ENCODE measurements at regions not wholly inside any gene's neighbourhood (a gene's known extent, or its start where the extent isn't known, plus 50 kb on each side); places are given as distances from the start of the nearest gene placed in this dataset.

DNA sequence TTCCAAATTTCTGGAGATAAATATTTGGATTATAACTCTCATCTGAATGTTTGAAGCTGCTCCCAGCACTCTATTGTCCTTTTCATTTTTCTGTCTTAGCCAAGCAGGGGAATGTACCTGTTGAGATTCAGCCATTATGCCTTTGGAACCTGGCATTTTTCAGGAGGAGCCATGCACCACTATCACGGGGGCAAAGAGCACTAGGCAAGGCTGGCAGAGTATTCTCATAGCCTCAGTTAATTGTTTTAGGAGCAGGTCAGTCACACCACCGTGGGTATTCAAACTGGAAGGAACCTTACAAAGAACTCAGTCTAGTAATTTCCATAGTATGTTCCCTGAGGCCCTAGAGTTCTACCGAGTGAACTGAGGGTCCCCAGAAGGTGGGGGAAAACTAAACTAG lies 348.9 kb downstream of the TMEM114 start:
- TF ChIP-seq, protein P1, sequence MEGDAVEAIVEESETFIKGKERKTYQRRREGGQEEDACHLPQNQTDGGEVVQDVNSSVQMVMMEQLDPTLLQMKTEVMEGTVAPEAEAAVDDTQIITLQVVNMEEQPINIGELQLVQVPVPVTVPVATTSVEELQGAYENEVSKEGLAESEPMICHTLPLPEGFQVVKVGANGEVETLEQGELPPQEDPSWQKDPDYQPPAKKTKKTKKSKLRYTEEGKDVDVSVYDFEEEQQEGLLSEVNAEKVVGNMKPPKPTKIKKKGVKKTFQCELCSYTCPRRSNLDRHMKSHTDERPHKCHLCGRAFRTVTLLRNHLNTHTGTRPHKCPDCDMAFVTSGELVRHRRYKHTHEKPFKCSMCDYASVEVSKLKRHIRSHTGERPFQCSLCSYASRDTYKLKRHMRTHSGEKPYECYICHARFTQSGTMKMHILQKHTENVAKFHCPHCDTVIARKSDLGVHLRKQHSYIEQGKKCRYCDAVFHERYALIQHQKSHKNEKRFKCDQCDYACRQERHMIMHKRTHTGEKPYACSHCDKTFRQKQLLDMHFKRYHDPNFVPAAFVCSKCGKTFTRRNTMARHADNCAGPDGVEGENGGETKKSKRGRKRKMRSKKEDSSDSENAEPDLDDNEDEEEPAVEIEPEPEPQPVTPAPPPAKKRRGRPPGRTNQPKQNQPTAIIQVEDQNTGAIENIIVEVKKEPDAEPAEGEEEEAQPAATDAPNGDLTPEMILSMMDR (optimal IDR thresholded peaks at IDR 0.05 in 1 of 3, IDR thresholded peaks at IDR 0.05 in 1 of 3, conservative IDR thresholded peaks at IDR 0.05 in 1 of 3; ENCODE audit: extremely low read depth in 1 of 3, insufficient read depth in 2 of 3, low read length in 3 of 3): no peak
- TF ChIP-seq EZH2 (IDR thresholded peaks at IDR 0.05; ENCODE audit: low read length): no peak
